ENCODE measurements at regions not wholly inside any gene's neighbourhood (a gene's known extent, or its start where the extent isn't known, plus 50 kb on each side); places are given as distances from the start of the nearest gene placed in this dataset.

- no peaks in the 10 kb centered on the region for H3K4me1 ChIP-seq (replicated peaks in 1 of 2)
- TF ChIP-seq POLR2A (IDR thresholded peaks at IDR 0.05), result no peak
- no peak for TF ChIP-seq CTCF (IDR thresholded peaks at IDR 0.05)
- no peaks in the 10 kb centered on the region for H3K9me3 ChIP-seq (replicated peaks in 1 of 3)
- DNase-seq, result no peak
- H3K27me3 ChIP-seq, result no peaks in the 10 kb centered on the region
- no peak overlapping the region for H3K27ac ChIP-seq
- 77 to 94% (median 85%) methylated on average over 2 of the region's 2 CpGs for WGBS, 4 donors
- intact Hi-C loops (cut with DNase I), result no loop called here
- H3K36me3 ChIP-seq (replicated peaks in 1 of 2), result no peaks in the 10 kb centered on the region
- no peak overlapping the region for H3K4me3 ChIP-seq
Observed at GRCh38 chr6:98469141-98469540, 365.2 kb upstream of the POU3F2 start.

DNA sequence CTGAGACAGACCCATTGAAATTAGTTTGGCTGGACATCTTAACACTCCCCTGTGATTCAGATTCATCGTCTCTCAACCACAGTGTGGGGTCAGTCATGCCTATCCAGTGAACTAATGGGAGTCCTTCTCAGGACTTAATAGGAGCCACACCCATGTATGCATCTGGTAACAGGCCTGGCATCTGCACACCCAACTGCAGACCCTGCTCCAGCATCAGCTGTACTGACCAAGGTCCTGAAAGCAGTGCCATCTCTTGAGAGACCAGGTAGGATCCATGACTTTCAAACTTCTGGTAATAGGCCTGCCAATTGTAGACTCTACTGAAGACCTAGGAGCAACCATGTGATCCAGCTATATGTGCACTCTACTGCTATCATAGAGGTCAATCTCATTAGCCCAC lies 363.6 kb upstream of the POU3F2 start:
- H3K9me3 ChIP-seq (replicated peaks in 1 of 3), result no peaks in the 10 kb centered on the region
- intact Hi-C loops (cut with DNase I), result no loop called here
- no peaks in the 10 kb centered on the region for H3K4me1 ChIP-seq (replicated peaks in 1 of 2)
- H3K36me3 ChIP-seq (replicated peaks in 1 of 2), result no peaks in the 10 kb centered on the region
- WGBS, 4 donors, result 70 to 100% (median 90%) methylated on average over 1 of the region's 1 CpG
- no peak overlapping the region for H3K27ac ChIP-seq
- TF ChIP-seq POLR2A (IDR thresholded peaks at IDR 0.05), result no peak
- TF ChIP-seq CTCF (IDR thresholded peaks at IDR 0.05), result no peak
- no peak for DNase-seq
- H3K4me3 ChIP-seq, result no peak overlapping the region
- H3K27me3 ChIP-seq, result no peaks in the 10 kb centered on the region

- TF ChIP-seq CTCF (IDR thresholded peaks at IDR 0.05) (no peak), POLR2A (IDR thresholded peaks at IDR 0.05) (no peak)
- Histone ChIP-seq H3K9me3 (replicated peaks in 1 of 3) (no peaks in the 10 kb centered on the region), H3K4me1 (replicated peaks in 1 of 2) (no peaks in the 10 kb centered on the region), H3K36me3 (replicated peaks in 1 of 2) (no peaks in the 10 kb centered on the region), H3K27me3 (no peaks in the 10 kb centered on the region), H3K27ac (no peak overlapping the region), H3K4me3 (no peak overlapping the region)
- intact Hi-C loops (cut with DNase I), result no loop called here
- no peak for DNase-seq
Observed at GRCh38 chr6:98471444-98471843, 362.9 kb upstream of the POU3F2 start.

- WGBS, 4 donors, result 32 to 49% (median 43%) methylated on average over 2 of the region's 2 CpGs
Observed at GRCh38 chr6:98477231-98477630, 357.1 kb upstream of the POU3F2 start.

More at GRCh38 chr6:98477231-98477630, 357.1 kb upstream of the POU3F2 start:
- no peak for TF ChIP-seq CTCF (IDR thresholded peaks at IDR 0.05)
- no peak for TF ChIP-seq POLR2A (IDR thresholded peaks at IDR 0.05)
- Histone ChIP-seq H3K36me3 (replicated peaks in 1 of 2) (no peaks in the 10 kb centered on the region), H3K27me3 (no peaks in the 10 kb centered on the region), H3K27ac (no peak overlapping the region), H3K4me1 (replicated peaks in 1 of 2) (no peaks in the 10 kb centered on the region), H3K9me3 (replicated peaks in 1 of 3) (no peaks in the 10 kb centered on the region), H3K4me3 (no peak overlapping the region)
- DNase-seq, result no peak
- intact Hi-C loops (cut with DNase I), result no loop called here
